ENCODE measurements at regions not wholly inside any gene's neighbourhood (a gene's known extent, or its start where the extent isn't known, plus 50 kb on each side); places are given as distances from the start of the nearest gene placed in this dataset.

GRCh38 chr3:4904811-4905695 is 74.2 kb upstream of the BHLHE40 start:
- no peaks in the 10 kb centered on the region for H3K27me3 ChIP-seq
- FAIRE-seq = no peak
- WGBS, 2 donors = 17 to 21% methylated on average over 9 of the region's 9 CpGs
- TF ChIP-seq, protein P1, sequence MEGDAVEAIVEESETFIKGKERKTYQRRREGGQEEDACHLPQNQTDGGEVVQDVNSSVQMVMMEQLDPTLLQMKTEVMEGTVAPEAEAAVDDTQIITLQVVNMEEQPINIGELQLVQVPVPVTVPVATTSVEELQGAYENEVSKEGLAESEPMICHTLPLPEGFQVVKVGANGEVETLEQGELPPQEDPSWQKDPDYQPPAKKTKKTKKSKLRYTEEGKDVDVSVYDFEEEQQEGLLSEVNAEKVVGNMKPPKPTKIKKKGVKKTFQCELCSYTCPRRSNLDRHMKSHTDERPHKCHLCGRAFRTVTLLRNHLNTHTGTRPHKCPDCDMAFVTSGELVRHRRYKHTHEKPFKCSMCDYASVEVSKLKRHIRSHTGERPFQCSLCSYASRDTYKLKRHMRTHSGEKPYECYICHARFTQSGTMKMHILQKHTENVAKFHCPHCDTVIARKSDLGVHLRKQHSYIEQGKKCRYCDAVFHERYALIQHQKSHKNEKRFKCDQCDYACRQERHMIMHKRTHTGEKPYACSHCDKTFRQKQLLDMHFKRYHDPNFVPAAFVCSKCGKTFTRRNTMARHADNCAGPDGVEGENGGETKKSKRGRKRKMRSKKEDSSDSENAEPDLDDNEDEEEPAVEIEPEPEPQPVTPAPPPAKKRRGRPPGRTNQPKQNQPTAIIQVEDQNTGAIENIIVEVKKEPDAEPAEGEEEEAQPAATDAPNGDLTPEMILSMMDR (IDR thresholded peaks at IDR 0.05) = no peak
- peak overlapping the region in 1 of 4 donors; percentile 20 for H3K27ac ChIP-seq
- peak in 2 of 6 donors; percentile 15 to 38 for DNase-seq
- H3K4me3 ChIP-seq = peak overlapping the region in 2 of 4 donors; percentile 1 to 9
- peak; percentile 81 to 85 (median 83) for ATAC-seq
- no peaks in the 10 kb centered on the region for H3K36me3 ChIP-seq
- intact Hi-C loops (cut with DNase I) = no loop called here
- H3K9me3 ChIP-seq = no peaks in the 10 kb centered on the region
- H3K4me1 ChIP-seq = peaks cover 9 to 18% (median 18%) of the 10 kb centered on the region in 3 donors

DNA sequence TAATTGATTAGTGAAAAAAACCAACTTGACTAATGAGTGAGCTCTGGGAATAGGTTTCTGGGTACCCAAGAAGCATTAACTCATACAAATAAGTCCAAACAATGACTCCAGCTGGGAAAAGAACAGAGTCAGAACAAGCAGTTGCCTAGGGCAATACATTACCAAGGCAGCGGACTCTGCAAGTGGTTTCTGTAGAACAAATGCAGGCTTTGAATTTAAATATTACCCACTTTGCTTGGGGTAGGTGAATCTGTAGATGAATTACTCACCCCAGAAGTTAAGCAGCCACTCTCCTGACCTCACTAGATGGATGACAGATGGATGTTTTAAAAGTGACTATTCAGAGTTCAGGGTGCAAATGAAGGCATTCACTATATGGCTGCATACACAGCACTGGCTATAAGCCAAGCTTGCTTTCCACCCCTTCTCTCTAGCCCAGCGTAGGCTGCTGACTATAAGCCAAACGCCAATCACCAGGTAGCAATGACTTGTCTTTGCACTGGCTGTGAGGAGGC is 73.1 kb upstream of the BHLHE40 start:
- TF ChIP-seq, protein P1 (IDR thresholded peaks at IDR 0.05) = no peak
- intact Hi-C loops (cut with DNase I) = no loop called here
- Histone ChIP-seq H3K36me3 (no peaks in the 10 kb centered on the region), H3K9me3 (no peaks in the 10 kb centered on the region), H3K4me1 (peaks cover 9 to 17% (median 14%) of the 10 kb centered on the region in 3 donors), H3K4me3 (no peak overlapping the region), H3K27ac (peak overlapping the region in 1 of 4 donors; percentile 20), H3K27me3 (no peaks in the 10 kb centered on the region)
- peak; percentile 47 to 59 (median 48) for ATAC-seq
- FAIRE-seq = no peak
- 18 to 20% methylated on average over 3 of the region's 3 CpGs for WGBS, 2 donors
- DNase-seq = peak in 1 of 6 donors; percentile 27

DNA sequence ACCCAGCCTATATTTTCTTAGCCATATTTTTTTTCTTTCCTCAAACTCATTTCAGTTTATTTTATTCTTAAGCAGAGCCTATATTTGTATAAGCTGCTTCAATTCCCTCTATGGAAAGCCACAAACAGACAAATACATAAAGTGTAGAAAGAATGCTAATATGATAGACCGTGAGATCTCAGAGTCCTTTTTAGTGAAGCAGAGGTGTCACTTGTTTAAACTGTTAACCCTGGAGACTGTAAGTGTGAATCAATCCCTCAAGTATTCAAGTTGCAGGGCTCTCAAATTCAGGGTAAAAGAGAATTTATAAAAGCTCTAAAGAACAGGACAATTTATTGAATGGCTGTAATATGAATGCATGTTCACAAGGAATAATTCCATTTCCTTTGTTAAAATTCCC is 72.2 kb upstream of the BHLHE40 start:
- WGBS, 2 donors = 37 to 42% methylated on average over 1 of the region's 1 CpG
- H3K36me3 ChIP-seq = no peaks in the 10 kb centered on the region
- TF ChIP-seq, protein P1 (IDR thresholded peaks at IDR 0.05) = no peak
- no peaks in the 10 kb centered on the region for H3K27me3 ChIP-seq
- H3K4me3 ChIP-seq = no peak overlapping the region
- intact Hi-C loops (cut with DNase I) = no loop called here
- no peak for DNase-seq
- H3K27ac ChIP-seq = no peak overlapping the region
- no peak for ATAC-seq
- peaks cover 9 to 17% (median 14%) of the 10 kb centered on the region in 3 donors for H3K4me1 ChIP-seq
- H3K9me3 ChIP-seq = no peaks in the 10 kb centered on the region
- no peak for FAIRE-seq

- no peak for ATAC-seq
- FAIRE-seq = no peak
- intact Hi-C loops (cut with DNase I) = no loop called here
- no peak for DNase-seq
- WGBS, 2 donors = 86 to 95% methylated on average over 7 of the region's 7 CpGs
- TF ChIP-seq, protein P1 (IDR thresholded peaks at IDR 0.05) = no peak
- Histone ChIP-seq H3K27ac (no peak overlapping the region), H3K4me3 (no peak overlapping the region), H3K9me3 (no peaks in the 10 kb centered on the region), H3K27me3 (no peaks in the 10 kb centered on the region), H3K4me1 (peaks cover 9 to 17% (median 14%) of the 10 kb centered on the region in 3 donors), H3K36me3 (no peaks in the 10 kb centered on the region)
Observed at GRCh38 chr3:4907643-4908432, 71.4 kb upstream of the BHLHE40 start.
